GM23338 (cell line): ENCODE measurements at regions not wholly inside any gene's neighbourhood (a gene's known extent, or its start where the extent isn't known, plus 50 kb on each side); places are given as distances from the start of the nearest gene placed in this dataset.

Experiments used
- EZH2phosphoT487 ChIP-seq: fragments of 200-600 bp; sonication (generic); IDR thresholded peaks from one replicate; pipeline ENCODE4 v1.8.1; 2018; ENCODE audit warnings: antibody characterized with exemption; ENCODE audit not compliant: unreplicated experiment
- TF ChIP-seq, protein P1 (sequence below), 2 experiments: fragments of 200-600 bp in 1 of 2; sonication (generic) in 1 of 2; conservative IDR thresholded peaks; 2 replicates each; pipeline versions ENCODE4 v1.5.1 to v1.6.1; 2016 to 2017; ENCODE audit warnings: antibody characterized with exemption in 2 of 2, low read depth in 2 of 2, mild to moderate bottlenecking in 2 of 2, moderate library complexity in 1 of 2
- TF ChIP-seq, protein P2 (sequence below): IDR thresholded peaks from one replicate; pipeline ENCODE4 v1.6.1; 2018; ENCODE audit warnings: antibody characterized with exemption; ENCODE audit not compliant: unreplicated experiment

DNA sequence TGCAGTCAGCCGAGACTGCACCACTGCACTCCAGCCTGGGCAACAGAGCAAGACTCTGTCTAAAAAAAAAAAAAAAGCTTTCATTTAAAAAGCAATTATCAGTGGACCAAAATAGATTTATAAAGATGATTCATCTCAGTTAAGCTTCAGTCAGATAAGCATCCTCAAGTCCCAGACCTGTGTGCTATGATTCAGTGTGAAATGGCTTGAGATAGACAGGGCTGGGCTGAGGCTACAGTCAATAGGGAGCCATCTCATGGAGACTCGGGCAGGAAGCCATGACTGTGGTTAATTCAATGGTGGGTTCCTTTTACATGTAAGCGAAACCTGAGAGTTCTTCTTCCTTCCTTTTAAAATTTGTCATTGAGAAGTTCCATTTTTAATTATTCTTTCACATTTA lies 276.0 kb downstream of the TFAP2A start:
- TF ChIP-seq, protein P1, sequence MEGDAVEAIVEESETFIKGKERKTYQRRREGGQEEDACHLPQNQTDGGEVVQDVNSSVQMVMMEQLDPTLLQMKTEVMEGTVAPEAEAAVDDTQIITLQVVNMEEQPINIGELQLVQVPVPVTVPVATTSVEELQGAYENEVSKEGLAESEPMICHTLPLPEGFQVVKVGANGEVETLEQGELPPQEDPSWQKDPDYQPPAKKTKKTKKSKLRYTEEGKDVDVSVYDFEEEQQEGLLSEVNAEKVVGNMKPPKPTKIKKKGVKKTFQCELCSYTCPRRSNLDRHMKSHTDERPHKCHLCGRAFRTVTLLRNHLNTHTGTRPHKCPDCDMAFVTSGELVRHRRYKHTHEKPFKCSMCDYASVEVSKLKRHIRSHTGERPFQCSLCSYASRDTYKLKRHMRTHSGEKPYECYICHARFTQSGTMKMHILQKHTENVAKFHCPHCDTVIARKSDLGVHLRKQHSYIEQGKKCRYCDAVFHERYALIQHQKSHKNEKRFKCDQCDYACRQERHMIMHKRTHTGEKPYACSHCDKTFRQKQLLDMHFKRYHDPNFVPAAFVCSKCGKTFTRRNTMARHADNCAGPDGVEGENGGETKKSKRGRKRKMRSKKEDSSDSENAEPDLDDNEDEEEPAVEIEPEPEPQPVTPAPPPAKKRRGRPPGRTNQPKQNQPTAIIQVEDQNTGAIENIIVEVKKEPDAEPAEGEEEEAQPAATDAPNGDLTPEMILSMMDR (conservative IDR thresholded peaks at IDR 0.05; ENCODE audit: low read depth in 2 of 2) = no peak
- no peak for TF ChIP-seq EZH2phosphoT487
- TF ChIP-seq, protein P2, sequence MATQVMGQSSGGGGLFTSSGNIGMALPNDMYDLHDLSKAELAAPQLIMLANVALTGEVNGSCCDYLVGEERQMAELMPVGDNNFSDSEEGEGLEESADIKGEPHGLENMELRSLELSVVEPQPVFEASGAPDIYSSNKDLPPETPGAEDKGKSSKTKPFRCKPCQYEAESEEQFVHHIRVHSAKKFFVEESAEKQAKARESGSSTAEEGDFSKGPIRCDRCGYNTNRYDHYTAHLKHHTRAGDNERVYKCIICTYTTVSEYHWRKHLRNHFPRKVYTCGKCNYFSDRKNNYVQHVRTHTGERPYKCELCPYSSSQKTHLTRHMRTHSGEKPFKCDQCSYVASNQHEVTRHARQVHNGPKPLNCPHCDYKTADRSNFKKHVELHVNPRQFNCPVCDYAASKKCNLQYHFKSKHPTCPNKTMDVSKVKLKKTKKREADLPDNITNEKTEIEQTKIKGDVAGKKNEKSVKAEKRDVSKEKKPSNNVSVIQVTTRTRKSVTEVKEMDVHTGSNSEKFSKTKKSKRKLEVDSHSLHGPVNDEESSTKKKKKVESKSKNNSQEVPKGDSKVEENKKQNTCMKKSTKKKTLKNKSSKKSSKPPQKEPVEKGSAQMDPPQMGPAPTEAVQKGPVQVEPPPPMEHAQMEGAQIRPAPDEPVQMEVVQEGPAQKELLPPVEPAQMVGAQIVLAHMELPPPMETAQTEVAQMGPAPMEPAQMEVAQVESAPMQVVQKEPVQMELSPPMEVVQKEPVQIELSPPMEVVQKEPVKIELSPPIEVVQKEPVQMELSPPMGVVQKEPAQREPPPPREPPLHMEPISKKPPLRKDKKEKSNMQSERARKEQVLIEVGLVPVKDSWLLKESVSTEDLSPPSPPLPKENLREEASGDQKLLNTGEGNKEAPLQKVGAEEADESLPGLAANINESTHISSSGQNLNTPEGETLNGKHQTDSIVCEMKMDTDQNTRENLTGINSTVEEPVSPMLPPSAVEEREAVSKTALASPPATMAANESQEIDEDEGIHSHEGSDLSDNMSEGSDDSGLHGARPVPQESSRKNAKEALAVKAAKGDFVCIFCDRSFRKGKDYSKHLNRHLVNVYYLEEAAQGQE = no peak
